ENCODE measurements at regions not wholly inside any gene's neighbourhood (a gene's known extent, or its start where the extent isn't known, plus 50 kb on each side); places are given as distances from the start of the nearest gene placed in this dataset.

DNA sequence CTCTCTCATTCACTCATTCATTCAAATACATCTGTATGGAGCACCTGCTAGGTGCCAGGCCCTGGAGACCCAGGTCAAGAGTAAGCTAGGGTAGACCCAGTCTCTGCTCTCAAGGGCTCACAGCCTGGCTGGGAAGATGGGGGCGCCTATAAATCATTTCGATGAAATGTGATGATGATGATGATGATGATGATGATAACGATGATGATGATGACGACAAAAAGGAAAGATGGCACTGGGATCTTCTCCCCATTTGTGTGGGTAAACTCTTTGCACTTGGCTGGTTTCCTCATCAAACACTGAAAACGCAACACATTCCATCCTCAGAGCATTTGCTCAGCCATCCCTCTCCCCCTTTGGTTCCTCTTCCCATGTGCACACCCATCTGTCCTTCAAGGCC is 188.0 kb upstream of the CDYL start:
- TF ChIP-seq, protein P1, sequence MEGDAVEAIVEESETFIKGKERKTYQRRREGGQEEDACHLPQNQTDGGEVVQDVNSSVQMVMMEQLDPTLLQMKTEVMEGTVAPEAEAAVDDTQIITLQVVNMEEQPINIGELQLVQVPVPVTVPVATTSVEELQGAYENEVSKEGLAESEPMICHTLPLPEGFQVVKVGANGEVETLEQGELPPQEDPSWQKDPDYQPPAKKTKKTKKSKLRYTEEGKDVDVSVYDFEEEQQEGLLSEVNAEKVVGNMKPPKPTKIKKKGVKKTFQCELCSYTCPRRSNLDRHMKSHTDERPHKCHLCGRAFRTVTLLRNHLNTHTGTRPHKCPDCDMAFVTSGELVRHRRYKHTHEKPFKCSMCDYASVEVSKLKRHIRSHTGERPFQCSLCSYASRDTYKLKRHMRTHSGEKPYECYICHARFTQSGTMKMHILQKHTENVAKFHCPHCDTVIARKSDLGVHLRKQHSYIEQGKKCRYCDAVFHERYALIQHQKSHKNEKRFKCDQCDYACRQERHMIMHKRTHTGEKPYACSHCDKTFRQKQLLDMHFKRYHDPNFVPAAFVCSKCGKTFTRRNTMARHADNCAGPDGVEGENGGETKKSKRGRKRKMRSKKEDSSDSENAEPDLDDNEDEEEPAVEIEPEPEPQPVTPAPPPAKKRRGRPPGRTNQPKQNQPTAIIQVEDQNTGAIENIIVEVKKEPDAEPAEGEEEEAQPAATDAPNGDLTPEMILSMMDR (IDR thresholded peaks at IDR 0.05), result no peak
- TF ChIP-seq POLR2A (IDR thresholded peaks at IDR 0.05), result no peak

Data from lower leg skin (tissue), 3 donors.